Left hindlimb (tissue), 1 donor: ENCODE measurements at regions not wholly inside any gene's neighbourhood (a gene's known extent, or its start where the extent isn't known, plus 50 kb on each side); places are given as distances from the start of the nearest gene placed in this dataset.

Experiments used
- DNase-seq: peaks from one replicate; pipeline ENCODE4 v3.0.0-alpha.2; 2018

GRCh38 chr10:88110822-88111221 is 247.4 kb downstream of the PTEN start:
- DNase-seq, result no peak

- no peak for DNase-seq
Measured at GRCh38 chr10:88111294-88111693, 247.9 kb downstream of the PTEN start.

GRCh38 chr10:88113232-88113631 is 249.8 kb downstream of the PTEN start:
- no peak for DNase-seq

- no peak for DNase-seq
Measured at GRCh38 chr10:88113657-88114272, 250.3 kb downstream of the PTEN start.

- no peak for DNase-seq
Measured at GRCh38 chr10:88114368-88114767, 250.9 kb downstream of the PTEN start.

- no peak for DNase-seq
Measured at GRCh38 chr10:88115407-88115806, 252.0 kb downstream of the PTEN start.

- no peak for DNase-seq
Measured at GRCh38 chr10:88115968-88116367, 252.5 kb downstream of the PTEN start.

GRCh38 chr10:88116481-88116880 is 253.1 kb downstream of the PTEN start:
- DNase-seq, result no peak

GRCh38 chr10:88116971-88117626 is 253.7 kb downstream of the PTEN start:
- DNase-seq, result no peak

- DNase-seq, result no peak
Measured at GRCh38 chr10:88117869-88118632, 254.6 kb downstream of the PTEN start.

GRCh38 chr10:88118729-88119128 is 255.3 kb downstream of the PTEN start:
- DNase-seq, result no peak

- no peak for DNase-seq
Measured at GRCh38 chr10:88119160-88119559, 255.7 kb downstream of the PTEN start.

- no peak for DNase-seq
Measured at GRCh38 chr10:88120075-88120474, 256.6 kb downstream of the PTEN start.

GRCh38 chr10:88120599-88121333 is 257.3 kb downstream of the PTEN start:
- no peak for DNase-seq

- DNase-seq, result no peak
Measured at GRCh38 chr10:88121361-88121760, 257.9 kb downstream of the PTEN start.

GRCh38 chr10:88122145-88122544 is 258.7 kb downstream of the PTEN start:
- no peak for DNase-seq

GRCh38 chr10:88122576-88122975 is 259.2 kb downstream of the PTEN start:
- no peak for DNase-seq

GRCh38 chr10:88125766-88126165 is 262.3 kb downstream of the PTEN start:
- no peak for DNase-seq

- DNase-seq, result no peak
Measured at GRCh38 chr10:88126699-88127098, 263.3 kb downstream of the PTEN start.

- no peak for DNase-seq
Measured at GRCh38 chr10:88127269-88127668, 263.8 kb downstream of the PTEN start.

GRCh38 chr10:88127766-88128165 is 264.3 kb downstream of the PTEN start:
- no peak for DNase-seq

- no peak for DNase-seq
Measured at GRCh38 chr10:88129013-88129412, 265.6 kb downstream of the PTEN start.

GRCh38 chr10:88130912-88131311 is 267.5 kb downstream of the PTEN start:
- no peak for DNase-seq
